ENCODE measurements at regions not wholly inside any gene's neighbourhood (a gene's known extent, or its start where the extent isn't known, plus 50 kb on each side); places are given as distances from the start of the nearest gene placed in this dataset.
"Not testable (repeated sequence)": the region's sequence is repeated elsewhere in the genome, so short reads cannot be mapped to it uniquely, and the experiment has no call there.

DNA sequence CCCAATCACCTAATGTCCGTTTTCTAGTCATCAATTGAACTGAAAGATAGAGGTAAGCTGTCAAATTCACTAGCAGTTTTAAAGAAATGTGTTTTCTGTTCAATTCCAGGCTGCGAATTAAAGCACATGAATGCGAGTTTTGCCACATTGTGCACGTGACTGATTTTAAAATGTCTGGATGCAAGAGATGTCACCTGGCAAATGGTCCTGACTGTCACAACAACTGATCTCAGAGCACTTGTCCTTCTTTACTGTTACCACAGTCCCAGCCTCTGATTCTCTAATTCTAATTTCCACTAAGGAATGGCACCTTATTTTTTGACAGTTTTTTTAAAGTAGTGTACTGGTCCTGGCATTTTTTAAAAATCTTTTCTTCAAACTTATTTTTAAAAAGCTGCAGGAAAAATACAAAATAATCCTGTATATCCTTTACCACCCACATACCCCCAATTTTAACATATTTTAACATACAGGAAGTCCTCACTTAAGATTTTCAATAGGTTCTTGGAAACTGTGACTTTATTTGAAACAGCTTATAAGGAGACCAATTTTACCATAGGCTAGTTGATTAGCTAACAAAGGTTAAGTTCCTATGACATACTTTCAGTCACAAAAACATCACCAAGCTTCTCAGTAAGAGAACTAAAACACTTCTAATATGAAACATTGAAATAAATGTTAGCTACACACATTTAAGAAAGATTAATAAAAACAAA is 1364.3 kb downstream of the EFNA5 start:
- no peak for DNase-seq

- no peak for DNase-seq
These were observed 1366.8 kb downstream of the EFNA5 start for GRCh38 chr5:106303911-106304310.

- no peak for DNase-seq
These were observed 1378.1 kb downstream of the EFNA5 start for GRCh38 chr5:106292654-106293053.

DNA sequence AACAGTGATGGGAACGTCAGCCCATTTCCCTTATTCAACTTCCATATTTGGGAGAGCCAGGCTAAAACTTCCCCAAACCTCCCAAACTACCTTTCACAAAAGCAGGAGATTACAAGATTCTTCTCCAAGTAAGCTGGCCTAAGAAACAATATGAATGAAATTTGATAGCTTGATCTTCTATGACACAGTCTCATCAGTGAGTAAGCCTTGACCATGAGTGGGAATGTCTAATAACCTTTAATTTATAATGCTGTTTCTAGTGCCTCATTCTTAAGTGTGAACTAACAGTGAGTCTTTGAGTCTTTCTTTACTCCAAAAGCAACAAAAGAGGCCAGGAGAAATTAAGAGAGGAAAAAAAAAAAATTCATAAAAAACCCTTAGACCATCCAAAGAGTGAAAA is 1379.9 kb downstream of the EFNA5 start:
- no peak for DNase-seq

DNA sequence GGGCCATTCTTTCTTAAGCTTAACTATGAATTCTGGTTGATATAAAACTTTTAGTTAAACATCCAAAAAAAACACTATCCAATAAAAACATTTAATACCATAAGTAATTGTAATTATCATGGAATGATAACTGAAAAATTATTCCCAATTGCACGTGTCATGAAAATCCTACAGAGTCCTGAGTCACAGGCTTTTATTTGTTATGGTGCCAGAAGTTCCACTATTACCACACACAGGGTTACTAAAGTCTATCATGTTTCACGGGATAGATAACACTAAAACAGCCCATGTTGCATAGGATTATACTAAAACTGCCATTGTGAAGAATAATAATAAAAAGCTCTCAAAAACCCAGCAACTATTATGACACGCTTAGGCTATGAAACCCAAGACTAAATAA is 1381.8 kb downstream of the EFNA5 start:
- no peak for DNase-seq

DNA sequence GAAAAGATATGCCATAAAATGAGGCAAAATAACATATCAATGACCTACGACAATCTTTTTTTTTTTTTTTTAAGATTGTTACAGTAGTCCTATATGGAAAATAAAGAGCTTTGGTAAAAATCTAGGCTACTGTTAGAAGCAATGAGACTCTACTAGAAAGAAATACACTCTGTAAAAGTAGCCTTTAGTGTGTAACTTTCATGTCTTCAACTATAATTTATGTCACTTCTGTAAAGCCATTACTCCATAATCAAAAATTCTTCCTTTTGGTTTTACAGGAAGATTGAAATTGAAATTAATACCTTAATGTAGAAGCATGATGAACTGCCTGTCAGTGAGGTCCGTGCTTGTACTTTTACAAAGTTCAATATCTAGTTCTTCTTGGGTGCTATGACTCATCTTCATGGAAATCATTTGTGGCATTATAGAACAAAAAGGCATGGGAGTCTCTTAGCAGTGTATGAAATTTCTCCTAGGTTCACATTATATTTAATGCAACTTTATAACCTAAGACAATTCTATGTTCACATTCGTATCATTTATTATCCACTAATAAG is 1393.1 kb downstream of the EFNA5 start:
- DNase-seq = no peak

GRCh38 chr5:106269252-106269843 is 1401.4 kb downstream of the EFNA5 start:
- no peak for DNase-seq

DNA sequence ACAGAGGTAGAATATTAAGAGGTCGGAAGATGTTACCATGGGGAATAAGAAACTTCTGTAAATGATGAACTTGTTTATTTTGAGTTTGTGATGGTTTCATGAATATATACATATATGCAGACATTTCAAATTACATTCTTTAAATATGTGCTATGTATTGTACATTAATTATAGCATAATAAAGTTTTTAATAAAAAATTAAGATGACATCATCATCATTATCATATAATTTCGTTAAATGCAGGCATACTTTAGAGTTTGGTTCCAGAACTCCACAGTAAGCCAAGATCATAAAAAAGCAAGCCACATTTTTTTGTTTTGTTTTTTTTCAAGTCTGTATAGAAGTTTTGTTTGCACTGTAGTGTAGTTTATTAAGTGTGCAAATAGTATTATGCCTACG is 1403.5 kb downstream of the EFNA5 start:
- DNase-seq = no peak

DNA sequence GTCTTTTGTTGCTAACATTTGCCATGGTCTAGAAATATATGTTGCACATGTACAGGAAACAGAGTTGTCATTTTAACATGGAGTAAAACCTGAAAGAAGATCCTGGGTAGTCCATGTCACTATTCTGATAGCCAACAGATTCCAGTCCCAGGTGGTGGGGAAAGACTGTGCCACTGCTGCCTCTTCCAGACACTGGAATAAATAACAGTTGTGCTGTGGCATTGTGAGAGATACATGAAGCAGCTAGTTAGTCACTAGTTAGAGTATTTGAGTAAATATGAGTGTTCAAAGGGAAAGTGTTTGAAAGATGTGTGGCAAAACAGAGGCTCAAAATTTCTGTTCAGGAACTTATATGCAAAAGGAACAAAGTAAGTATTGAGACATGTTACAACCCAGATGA is 1408.3 kb downstream of the EFNA5 start:
- DNase-seq = no peak

DNA sequence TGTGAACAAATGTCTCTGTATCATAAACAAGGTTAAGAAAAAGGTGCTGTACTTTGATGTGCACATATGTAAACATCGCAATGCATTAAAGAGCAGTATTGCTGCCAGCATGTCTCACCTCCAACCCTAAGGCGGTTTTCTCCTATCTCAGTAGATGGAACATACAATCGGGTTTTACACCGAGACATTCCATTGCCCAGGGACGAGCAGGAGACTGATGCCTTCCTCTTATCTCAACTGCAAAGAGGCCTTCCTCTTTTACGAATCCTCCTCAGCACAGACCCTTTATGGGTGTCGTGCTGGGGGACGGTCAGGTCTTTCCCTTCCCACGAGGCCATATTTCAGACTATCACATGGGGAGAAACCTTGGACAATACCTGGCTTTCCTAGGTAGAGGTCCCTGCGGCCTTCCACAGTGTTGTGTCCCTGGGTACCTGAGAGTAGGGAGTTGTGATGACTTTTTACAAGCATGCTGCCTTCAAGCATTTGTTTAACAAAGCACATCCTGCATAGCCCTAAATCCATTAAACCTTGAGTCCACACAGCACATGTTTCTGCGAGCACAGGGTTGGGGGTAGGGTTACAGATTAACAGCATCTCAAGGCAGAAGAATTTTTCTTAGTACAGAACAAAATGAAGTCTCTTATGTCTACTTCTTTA is 1411.2 kb downstream of the EFNA5 start:
- DNase-seq = not testable (repeated sequence)

DNA sequence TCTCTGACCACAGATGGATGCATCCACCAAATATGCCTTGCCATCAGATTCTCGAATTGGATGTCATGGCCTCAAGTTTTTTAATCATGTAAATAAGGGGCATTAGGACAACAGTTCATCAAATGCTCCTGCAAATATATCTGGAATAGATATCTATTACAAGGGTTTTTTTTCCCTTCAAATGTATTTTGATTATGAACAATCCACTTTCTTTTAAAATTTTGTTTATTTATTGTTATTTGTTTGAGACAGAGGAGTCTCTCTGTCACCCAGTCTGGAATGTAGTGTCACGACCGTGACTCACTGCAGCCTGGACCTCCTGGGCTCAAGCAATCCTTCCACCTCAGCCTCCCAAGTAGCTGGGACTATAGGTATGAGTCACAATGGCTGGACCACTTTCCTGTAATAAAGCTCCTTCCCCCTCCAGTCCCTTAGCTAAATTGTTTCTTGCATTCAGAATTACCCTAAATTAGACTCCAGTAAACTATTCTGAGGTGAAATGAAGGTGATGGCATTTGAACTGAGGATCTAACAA is 1412.1 kb downstream of the EFNA5 start:
- no peak for DNase-seq

DNA sequence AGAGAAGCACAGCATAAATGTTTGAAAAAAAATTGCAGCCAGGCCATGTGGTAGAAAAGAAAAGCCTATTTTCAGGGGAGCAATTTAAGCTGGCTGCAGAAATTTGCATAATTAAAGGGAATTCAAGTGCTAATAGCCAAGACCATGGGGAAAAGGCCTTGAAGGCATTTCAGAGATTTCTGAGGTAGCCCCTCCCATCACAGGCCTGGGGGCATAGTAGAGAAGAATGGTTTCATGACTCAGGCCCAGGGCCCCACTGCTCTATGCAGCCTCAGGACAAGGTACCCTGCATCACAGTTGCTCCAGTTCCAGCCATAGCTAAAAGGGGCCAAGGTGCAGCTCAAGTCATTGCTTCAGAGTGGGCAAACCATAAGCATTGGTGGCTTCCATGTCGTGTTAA is 1416.0 kb downstream of the EFNA5 start:
- no peak for DNase-seq

DNA sequence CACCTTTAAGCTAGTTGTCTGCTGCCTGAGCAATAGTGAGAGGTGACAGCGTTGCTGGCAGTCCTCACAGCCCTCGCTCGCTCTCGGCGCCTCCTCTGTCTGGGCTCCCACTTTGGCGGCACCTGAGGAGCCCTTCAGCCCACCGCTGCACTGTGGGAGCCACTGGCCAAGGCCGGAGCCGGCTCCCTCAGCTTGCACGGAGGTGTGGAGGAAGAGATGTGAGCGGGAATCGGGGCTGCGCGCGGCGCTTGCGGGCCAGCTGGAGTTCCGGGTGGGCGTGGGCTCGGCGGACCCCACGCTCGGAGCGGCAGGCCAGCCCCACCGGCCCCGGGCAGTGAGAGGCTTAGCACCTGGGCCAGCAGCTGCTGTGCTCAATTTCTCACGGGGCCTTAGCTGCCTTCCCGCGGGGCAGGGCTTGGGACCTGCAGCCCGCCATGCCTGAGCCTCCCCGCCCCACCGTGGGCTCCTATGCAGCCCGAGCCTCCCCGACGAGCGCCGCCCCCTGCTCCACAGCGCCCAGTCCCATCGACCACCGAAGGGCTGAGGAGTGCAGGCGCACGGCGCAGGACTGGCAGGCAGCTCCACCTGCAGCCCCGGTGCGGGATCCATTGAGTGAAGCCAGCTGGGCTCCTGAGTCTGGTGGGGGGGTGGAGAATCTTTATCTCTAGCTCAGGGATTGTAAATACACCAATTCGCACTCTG is 1424.5 kb downstream of the EFNA5 start:
- not testable (repeated sequence) for DNase-seq

GRCh38 chr5:106241409-106241808 is 1429.3 kb downstream of the EFNA5 start:
- DNase-seq = no peak

DNA sequence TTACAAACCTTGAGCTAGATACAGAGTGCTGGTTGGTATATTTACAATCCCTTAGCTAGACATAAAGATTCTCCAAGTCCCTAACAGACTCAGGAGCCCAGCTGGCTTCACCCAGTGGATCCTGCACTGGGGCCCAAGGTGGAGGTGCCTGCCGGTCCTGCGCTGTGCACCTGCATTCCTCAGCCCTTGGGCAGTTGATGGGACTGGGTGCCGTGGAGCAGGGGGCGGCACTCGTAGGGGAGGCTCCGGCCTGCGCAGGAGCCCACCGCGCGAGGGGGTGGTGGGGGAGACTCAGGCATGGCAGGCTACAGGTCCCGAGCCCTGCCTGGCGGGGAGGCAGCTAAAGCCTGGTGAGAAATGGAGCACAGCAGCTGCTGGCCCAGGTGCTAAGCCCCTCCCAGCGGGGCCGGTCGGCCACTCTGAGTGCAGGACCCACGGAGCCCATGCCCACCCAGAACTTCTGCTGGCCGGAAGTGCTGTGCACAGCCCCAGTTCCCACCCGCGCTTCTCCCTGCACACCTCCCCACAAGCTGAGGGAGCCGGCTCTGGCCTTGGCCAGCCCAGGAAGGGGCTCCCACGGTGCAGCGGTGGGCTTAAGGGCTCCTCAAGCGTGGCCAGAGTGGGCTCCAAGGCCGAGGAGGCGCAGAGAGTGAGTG is 1464.7 kb downstream of the EFNA5 start:
- DNase-seq = no peak

- DNase-seq = no peak
These were observed 1468.7 kb downstream of the EFNA5 start for GRCh38 chr5:106202035-106202434.

GRCh38 chr5:106200971-106201370 is 1469.8 kb downstream of the EFNA5 start:
- no peak for DNase-seq

DNA sequence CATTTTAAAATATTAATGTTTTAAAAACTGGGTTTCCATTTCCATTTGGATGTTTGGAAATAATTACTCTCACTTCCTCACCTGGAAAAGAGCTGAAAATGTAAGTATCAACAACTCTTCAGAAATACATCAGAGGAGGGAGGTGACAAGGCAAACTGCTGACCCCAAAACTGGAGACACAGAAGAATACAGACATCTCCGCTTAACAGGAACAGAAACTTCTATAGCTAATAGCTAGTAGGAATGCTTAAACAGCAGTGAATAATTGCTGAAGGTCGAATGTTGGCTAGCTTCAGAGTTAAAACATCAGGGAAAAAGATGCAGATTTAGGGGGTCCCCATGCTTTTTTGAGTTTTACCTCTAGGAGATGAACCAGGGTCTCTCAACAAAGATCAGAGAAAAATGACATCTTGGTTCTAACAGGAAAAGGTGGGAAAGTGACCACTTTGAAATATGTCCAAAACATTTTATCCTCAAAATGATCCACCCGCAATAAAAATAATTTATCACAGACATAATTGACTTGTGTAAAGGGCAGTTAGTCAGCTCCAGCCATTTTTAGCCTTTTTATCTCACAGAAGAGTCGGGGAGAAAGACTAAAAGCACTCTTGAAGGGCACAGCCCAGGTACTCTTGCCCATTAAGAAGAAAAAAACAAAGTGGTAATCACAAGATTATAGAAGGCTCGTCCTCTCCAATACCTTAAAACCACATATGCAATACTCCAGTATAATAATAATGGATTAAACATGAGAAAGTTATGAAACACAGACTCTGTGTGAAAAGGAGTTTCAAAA is 1474.9 kb downstream of the EFNA5 start:
- DNase-seq = no peak

- no peak for DNase-seq
These were observed 1481.5 kb downstream of the EFNA5 start for GRCh38 chr5:106189121-106189809.

DNA sequence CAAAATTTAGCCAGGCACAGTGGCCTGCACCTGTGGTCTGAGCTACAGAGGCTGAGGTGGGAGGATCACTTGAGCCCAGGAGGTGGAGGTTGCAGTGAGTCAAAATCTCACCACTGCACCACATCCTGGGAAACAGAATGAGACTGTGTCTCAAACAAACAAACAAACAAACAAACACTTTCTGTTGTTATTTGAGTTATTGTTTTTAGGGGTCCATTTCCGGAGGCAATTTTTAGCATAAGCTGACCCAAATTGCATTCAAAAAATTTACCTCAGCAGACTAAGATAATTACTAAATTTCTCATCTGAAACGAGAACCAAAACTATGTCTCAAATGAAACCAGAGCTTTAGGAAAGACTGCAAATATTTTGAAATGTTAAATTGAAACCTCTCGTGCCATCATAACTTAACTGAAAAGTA is 1485.1 kb downstream of the EFNA5 start:
- no peak for DNase-seq

DNA sequence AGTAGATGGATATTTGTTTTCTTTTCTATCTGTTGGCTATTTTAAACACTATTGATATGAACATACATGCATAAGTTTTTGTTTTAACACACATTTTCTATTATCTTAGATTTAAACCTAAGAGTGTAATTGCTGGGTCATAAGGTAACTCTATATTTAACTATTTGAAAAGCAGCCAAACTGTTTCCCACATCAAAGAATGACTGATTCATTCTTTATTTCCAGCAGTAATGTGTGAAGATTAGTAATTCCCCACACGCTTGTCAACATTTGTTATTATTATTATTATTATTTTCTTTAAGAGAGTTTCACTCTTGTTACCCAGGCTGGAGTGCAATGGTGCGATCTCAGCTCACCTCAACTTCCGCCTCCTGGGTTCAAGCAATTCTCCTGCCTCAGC is 1495.8 kb downstream of the EFNA5 start:
- DNase-seq = no peak
